NB4 (cell line): ENCODE measurements at regions not wholly inside any gene's neighbourhood (a gene's known extent, or its start where the extent isn't known, plus 50 kb on each side); places are given as distances from the start of the nearest gene placed in this dataset.

Source experiments
- CTCF ChIP-seq: IDR thresholded peaks from one replicate; pipeline ENCODE4 v1.5.1; 2012; ENCODE audit warnings: low read depth, low read length
- POLR2A ChIP-seq: IDR thresholded peaks from 2 replicates; pipeline ENCODE4 v1.6.1; 2011; ENCODE audit warnings: mild to moderate bottlenecking; ENCODE audit not compliant: insufficient read length; ENCODE audit errors: extremely low read depth

DNA sequence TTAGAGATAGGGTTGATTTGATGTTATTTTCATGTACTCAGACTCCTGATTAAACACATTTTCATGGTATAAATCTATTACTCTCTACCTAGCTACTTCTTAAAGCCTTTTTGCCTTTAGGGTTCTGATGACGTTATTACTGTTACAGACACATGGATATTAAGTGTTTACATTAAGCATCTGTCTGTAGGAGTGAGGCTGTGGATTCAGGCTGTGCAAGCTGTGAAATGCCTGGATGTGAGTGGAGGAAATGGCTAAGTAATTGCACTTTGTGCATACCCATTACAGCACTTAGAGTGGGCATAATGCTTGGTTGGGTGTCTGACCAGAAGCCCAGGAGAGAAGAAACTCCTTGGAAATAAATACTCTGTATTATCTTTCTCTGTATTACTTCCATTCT is 186.8 kb downstream of the SNX18 start:
- TF ChIP-seq CTCF (no peak), POLR2A (no peak)
